GM18498 (cell line): ENCODE measurements at regions not wholly inside any gene's neighbourhood (a gene's known extent, or its start where the extent isn't known, plus 50 kb on each side); places are given as distances from the start of the nearest gene placed in this dataset.
A peak's percentile ranks its signal among the peaks of the same experiment; 100 is the strongest.
"Not testable (repeated sequence)": the region's sequence is repeated elsewhere in the genome, so short reads cannot be mapped to it uniquely, and the experiment has no call there.

ENCODE experiments used
- ATAC-seq: cut with Tn5 transposase; IDR thresholded peaks from one replicate; pipeline ENCODE4 v1.9.1; 2021; ENCODE audit warnings: mild to moderate bottlenecking, moderate library complexity; ENCODE audit not compliant: unreplicated experiment

DNA sequence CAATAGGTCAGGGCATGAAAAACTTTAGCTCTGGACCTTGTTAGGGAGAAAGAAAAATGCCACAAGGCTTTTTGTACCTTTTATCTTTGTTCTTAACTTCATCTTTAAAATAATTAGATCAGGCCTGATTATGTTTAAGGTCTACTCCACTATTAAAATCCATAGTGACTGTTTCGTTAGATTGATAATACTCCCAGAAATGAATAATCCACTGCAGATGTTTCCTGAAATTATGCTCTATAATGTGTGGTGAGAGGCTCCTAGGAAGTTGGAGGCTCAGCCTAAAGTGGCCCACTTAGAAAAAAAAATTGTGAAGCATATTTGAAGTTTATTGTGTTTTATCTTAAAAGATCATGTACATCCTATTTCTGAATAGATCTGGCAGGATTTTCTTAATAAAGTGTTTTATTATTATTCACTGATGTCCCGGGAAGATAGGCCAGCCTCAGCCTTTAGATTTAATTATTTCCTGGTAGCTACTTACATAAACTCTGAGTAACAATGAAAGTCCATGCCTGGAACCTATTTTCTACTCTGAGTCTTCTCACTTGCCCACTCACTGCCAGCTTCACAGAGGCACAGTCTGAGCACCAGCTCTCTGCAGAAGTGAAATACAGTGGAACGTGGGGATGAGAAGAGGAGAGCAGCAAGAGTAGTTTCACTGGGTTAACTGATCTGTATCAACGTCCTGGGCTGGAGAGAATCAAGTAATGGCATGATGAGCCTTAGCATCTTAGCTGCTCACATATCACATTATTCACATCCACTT, 126.8 kb upstream of the TMEM170B start:
- ATAC-seq = peak; percentile 49

- ATAC-seq = no peak
Measured at GRCh38 chr6:11409371-11409770, 128.2 kb upstream of the TMEM170B start.

DNA sequence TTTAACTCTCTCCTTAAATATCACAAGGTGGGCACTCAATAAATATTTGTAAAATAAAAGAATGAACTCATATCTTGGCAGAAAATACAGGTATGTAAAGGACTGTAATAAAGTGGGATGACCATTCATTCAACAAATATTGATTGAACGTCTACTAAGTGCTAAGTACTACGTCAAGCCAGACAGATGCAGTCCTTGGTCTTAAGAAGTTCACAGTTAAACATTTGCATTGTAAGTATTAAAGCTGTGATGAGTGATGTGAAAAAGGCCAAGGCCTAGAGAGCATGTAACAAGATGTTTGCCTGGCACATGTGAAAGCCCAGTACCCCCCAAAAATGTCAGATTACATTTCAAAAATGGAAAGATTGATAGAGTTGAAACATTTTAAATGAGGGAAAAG, 130.1 kb upstream of the TMEM170B start:
- ATAC-seq = no peak

- no peak for ATAC-seq
Measured at GRCh38 chr6:11404838-11405237, 132.7 kb upstream of the TMEM170B start.

DNA sequence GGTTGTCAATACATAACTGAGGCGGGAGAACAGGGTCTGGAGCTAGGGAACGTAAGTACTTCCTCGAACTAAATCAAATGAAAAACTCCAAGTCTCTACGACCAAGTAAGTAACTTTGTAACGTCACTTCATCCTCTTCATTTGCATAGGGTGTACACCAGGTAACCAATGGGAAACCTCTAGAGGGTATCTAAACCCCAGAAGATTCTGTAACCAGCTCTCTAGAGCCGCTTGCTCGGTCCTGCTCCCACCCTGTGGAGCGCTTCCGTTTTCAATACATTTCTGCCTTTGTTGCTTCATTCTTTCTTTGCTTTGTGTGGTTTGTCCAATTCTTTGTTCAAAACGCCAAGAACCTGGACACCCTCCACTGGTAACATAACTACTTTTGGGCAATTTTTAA, 133.5 kb upstream of the TMEM170B start:
- peak; percentile 55 for ATAC-seq

DNA sequence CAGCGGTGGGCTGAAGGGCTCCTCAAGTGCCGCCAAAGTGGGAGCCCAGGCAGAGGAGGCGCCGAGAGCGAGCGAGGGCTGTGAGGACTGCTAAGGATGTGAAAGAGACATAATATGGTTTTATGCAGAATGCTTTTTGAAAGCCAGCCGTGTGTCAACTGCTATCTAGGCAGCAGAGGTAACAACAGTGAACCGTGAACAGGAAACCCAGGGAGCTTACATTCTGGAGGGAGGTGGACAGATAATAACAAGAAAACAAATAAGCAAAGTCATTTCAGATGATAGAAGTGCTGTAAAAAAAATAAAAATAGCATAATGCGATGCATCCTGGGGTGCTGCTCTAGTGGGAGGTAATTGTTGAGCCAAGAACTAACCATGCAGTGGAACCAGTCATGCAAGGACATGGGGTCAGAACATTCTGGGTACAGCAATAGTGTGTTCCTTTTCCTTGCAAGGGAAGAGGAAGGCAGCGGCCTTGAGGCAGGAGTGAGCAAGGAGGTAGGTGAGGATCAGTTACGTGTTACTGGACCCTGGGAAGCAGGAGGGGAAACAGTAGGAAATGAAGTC, 134.4 kb upstream of the TMEM170B start:
- no peak for ATAC-seq

DNA sequence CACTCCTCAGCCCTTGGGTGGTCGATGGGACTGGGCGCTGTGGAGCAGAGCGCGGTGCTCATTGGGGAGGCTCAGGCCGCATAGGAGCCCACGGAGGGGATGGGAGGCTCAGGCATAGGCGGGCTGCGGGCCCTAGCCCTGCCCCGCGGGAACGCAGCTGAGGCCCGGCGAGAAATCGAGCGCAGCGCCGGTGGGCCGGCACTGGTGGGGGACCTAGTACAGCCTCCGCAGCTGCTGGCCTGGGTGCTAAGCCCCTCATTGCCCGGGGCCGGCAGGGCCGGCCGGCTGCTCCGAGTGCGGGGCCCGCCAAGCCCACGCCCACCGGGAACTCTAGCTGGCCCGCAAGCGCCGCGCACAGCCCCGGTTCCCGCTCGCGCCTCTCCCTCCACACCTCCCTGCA, 135.0 kb upstream of the TMEM170B start:
- not testable (repeated sequence) for ATAC-seq

GRCh38 chr6:11401954-11402353, 135.6 kb upstream of the TMEM170B start:
- ATAC-seq = not testable (repeated sequence)

GRCh38 chr6:11398451-11399326, 138.9 kb upstream of the TMEM170B start:
- no peak for ATAC-seq

DNA sequence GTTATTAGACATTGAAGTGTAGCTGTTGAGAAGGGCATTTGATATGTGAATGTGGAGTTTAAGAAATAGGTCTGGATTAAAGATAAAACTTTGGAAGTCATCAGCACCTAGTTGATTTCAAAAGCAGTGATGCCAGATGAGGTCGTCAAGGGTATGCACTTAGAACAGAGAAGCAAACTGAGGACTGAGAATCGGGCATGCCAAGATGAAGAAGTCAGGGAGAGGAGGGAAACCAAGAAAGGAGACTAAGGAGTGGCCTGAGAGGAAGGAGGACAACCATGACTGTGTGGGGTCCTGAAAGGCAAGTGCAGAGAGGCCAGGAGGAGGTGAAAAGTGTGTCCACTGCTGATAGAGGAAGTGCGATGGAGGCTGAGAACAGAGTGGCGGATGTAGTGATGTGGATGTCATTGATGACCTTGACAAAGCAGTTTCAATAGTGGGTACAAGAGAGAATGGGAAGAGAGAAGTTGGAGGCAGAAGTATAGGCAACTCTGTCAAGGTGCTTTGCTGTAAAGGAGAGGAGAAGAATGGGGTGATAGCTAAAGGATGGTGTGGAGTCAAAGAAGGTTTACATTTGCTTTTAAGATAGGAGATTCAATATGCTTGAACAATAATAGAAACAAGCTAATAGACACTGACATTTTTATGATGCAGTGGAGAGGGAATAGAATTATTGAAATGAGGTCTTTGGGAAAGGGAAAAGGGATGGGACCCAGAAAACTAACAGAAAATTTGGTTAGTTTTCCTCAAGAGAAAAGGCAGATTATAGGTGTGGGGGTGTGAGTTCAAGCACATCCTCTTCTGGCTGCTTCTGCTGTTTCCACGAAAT, 139.7 kb upstream of the TMEM170B start:
- ATAC-seq = no peak

DNA sequence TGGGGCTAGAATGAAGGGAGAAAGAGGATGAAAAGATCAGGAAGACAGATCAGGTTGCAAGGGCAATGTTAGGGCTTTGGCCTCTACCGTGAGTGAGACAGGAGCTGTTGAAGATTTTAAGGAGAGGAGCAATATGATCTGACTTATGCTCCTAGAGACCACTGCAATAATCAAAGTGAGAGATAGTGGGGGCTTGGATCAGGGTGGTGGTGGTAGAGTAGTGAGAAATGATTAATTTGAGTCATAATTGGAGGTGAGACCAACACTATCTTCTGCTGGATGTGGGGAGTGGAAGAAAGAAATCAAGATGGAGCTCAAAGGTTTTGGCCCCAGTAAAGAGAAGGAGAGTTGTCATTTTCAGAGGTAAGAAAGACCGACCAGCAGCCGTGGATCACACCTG, 140.7 kb upstream of the TMEM170B start:
- ATAC-seq = no peak

GRCh38 chr6:11393713-11394627, 143.6 kb upstream of the TMEM170B start:
- no peak for ATAC-seq

DNA sequence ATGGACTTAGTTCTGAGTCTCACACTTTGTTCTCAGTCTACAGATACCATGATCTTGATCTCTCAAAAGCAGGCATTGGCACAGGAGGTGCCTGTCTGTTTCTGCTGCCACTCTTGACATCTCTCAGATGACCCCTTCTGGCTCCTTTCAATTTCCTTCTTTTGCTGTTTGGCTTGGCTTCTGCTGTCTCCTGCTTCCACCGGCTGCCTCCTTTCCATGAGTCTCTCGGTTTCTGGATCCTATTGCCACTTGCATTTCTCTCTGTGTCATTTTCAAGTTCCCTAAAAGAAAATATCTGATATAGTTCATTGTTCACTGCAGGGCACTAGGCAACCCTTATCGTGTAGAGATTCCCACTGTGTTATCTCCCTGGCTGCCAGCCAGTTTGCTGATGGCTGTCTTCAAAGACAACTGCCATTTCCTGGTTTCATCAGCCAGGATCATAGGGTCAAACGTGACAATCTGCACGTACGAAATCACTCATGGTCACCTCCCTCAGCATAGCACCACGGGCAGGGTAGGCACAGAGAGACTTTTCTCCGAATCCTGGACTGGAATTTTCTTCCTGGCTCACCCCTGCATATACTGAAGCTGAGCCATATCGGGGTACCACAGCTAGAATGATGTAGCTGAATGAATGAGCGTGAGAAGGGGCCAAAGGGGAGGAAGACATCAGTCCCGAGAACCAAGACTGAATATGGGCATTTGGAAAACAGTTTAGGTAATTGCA, 144.6 kb upstream of the TMEM170B start:
- no peak for ATAC-seq

GRCh38 chr6:11391934-11392777, 145.4 kb upstream of the TMEM170B start:
- ATAC-seq = no peak

- no peak for ATAC-seq
Measured at GRCh38 chr6:11389977-11390376, 147.6 kb upstream of the TMEM170B start.

DNA sequence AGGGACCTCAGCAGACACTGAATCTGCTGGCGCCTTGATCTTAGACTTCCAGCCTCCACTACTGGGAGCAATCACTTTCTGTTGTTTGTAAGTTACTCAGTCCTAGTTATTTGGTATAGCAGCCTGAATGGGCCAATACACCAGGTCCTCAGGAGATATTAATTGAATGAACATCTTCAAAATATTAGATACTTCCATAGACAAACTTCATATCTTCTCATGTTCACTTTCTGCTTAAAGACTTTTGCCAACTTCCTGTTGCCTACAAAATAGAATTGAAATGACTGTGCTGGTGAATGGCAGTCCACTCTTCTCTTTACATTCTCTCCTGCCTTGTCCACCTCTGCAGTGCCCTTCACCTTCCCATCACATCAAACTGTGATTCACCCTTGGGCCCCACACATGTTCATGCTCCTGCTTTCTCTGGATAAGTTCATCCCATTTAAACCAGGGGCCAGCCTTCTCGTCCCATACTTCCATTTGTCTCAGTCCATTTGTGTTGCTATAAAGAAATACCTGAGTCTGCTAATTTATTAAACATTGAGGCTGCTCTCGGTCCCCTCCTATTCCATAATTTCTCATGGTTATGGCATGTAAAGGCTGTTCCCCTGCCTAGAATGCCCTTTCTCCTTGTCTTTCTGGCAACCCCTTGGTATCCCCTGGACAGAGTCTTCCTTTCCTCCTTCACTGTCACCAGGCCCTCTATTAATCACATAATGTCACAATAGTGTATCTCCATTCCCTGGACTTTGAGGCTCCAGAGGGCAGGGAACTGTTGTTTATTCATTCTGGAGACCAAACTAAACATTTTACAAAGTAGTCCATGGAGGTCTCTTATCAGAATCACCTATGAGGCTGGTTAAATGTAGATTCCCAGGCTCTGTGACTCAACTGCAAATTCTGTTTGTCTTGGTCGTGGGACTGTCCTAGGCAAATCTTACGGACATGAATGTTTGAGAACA, 148.3 kb upstream of the TMEM170B start:
- no peak for ATAC-seq
